ENCODE measurements at regions not wholly inside any gene's neighbourhood (a gene's known extent, or its start where the extent isn't known, plus 50 kb on each side); places are given as distances from the start of the nearest gene placed in this dataset.

- DNase-seq (ENCODE audit: low read depth): no peak
- no peak overlapping the region for H3K4me3 ChIP-seq (ENCODE audit: low read depth, low read length)
- no peak for TF ChIP-seq CTCF (IDR thresholded peaks at IDR 0.05; ENCODE audit: insufficient read depth, low read length)
These were observed 214.5 kb upstream of the PUM3 start for GRCh38 chr9:3058409-3058808.

- no peak overlapping the region for H3K4me3 ChIP-seq (ENCODE audit: low read depth, low read length)
- no peak for TF ChIP-seq CTCF (IDR thresholded peaks at IDR 0.05; ENCODE audit: insufficient read depth, low read length)
- no peak for DNase-seq (ENCODE audit: low read depth)
These were observed 210.2 kb upstream of the PUM3 start for GRCh38 chr9:3054017-3054586.

GRCh38 chr9:3049636-3050035 is 205.7 kb upstream of the PUM3 start:
- no peak for DNase-seq (ENCODE audit: low read depth)
- TF ChIP-seq CTCF (IDR thresholded peaks at IDR 0.05; ENCODE audit: insufficient read depth, low read length): no peak
- no peak overlapping the region for H3K4me3 ChIP-seq (ENCODE audit: low read depth, low read length)

GRCh38 chr9:3047912-3048311 is 204.0 kb upstream of the PUM3 start:
- H3K4me3 ChIP-seq (ENCODE audit: low read depth, low read length): no peak overlapping the region
- no peak for TF ChIP-seq CTCF (IDR thresholded peaks at IDR 0.05; ENCODE audit: insufficient read depth, low read length)
- no peak for DNase-seq (ENCODE audit: low read depth)

GRCh38 chr9:3045153-3045552 is 201.3 kb upstream of the PUM3 start:
- no peak overlapping the region for H3K4me3 ChIP-seq (ENCODE audit: low read depth, low read length)
- TF ChIP-seq CTCF (IDR thresholded peaks at IDR 0.05; ENCODE audit: insufficient read depth, low read length): no peak
- DNase-seq (ENCODE audit: low read depth): no peak

GRCh38 chr9:3043369-3043768 is 199.5 kb upstream of the PUM3 start:
- no peak for DNase-seq (ENCODE audit: low read depth)
- H3K4me3 ChIP-seq (ENCODE audit: low read depth, low read length): no peak overlapping the region
- no peak for TF ChIP-seq CTCF (IDR thresholded peaks at IDR 0.05; ENCODE audit: insufficient read depth, low read length)

GRCh38 chr9:3040761-3041160 is 196.9 kb upstream of the PUM3 start:
- no peak for DNase-seq (ENCODE audit: low read depth)
- H3K4me3 ChIP-seq (ENCODE audit: low read depth, low read length): no peak overlapping the region
- TF ChIP-seq CTCF (IDR thresholded peaks at IDR 0.05; ENCODE audit: insufficient read depth, low read length): no peak
